ENCODE measurements at regions not wholly inside any gene's neighbourhood (a gene's known extent, or its start where the extent isn't known, plus 50 kb on each side); places are given as distances from the start of the nearest gene placed in this dataset.
"Not testable (repeated sequence)": the region's sequence is repeated elsewhere in the genome, so short reads cannot be mapped to it uniquely, and the experiment has no call there.

GRCh38 chr4:110415478-110415877 is 60.5 kb upstream of the ENPEP start:
- no peak overlapping the region for H3K4me3 ChIP-seq (ENCODE audit: low read length, poor library complexity, severe bottlenecking)

DNA sequence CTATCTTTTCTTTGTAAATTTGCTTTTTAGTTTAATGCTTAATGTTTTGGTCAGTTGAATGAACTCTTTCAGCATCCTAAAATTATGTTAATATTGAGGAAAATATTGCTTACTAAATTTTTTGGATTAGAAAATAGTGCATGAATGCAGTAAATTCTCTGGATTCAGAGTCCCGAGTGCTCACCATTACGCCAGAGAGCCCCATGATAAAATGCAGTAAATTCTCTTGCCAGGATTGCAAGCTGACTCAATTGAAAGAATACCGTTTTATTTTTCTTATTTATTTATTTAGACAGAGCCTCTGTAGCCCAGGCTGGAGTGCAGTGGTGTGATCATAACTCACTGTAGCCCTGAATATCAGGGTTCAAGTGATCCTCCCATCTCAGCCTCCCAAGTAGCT is 60.9 kb upstream of the ENPEP start:
- Histone ChIP-seq H3K79me2 (ENCODE audit: insufficient read depth, low read length) (no peaks in the 10 kb centered on the region), H3K9ac (ENCODE audit: low read depth, low read length, poor library complexity, severe bottlenecking) (no peak overlapping the region), H3K27me3 (ENCODE audit: insufficient read depth, low read length, poor library complexity, severe bottlenecking) (no peaks in the 10 kb centered on the region), H3K36me3 (ENCODE audit: insufficient read depth, low read length) (no peaks in the 10 kb centered on the region), H2AFZ (ENCODE audit: low read length) (no peak overlapping the region), H3K4me3 (ENCODE audit: low read length, poor library complexity, severe bottlenecking) (no peak overlapping the region), H3K4me1 (ENCODE audit: insufficient read depth, low read length, poor library complexity, severe bottlenecking) (peaks cover 3% of the 10 kb centered on the region), H3F3A (ENCODE audit: low read depth) (no peaks in the 10 kb centered on the region), H3K9me3 (ENCODE audit: insufficient read depth, low read depth, low read length) (no peaks in the 10 kb centered on the region), H3K4me2 (ENCODE audit: low read depth, low read length, poor library complexity, severe bottlenecking) (no peak overlapping the region), H4K20me1 (ENCODE audit: insufficient read depth, low read length, poor library complexity, severe bottlenecking) (no peaks in the 10 kb centered on the region), H3K9me2 (replicated peaks; ENCODE audit: low read depth, low read length) (no peaks in the 10 kb centered on the region)
- TF ChIP-seq, protein P1, sequence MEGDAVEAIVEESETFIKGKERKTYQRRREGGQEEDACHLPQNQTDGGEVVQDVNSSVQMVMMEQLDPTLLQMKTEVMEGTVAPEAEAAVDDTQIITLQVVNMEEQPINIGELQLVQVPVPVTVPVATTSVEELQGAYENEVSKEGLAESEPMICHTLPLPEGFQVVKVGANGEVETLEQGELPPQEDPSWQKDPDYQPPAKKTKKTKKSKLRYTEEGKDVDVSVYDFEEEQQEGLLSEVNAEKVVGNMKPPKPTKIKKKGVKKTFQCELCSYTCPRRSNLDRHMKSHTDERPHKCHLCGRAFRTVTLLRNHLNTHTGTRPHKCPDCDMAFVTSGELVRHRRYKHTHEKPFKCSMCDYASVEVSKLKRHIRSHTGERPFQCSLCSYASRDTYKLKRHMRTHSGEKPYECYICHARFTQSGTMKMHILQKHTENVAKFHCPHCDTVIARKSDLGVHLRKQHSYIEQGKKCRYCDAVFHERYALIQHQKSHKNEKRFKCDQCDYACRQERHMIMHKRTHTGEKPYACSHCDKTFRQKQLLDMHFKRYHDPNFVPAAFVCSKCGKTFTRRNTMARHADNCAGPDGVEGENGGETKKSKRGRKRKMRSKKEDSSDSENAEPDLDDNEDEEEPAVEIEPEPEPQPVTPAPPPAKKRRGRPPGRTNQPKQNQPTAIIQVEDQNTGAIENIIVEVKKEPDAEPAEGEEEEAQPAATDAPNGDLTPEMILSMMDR (conservative IDR thresholded peaks at IDR 0.05; ENCODE audit: low read length): no peak
- no peak for TF ChIP-seq EZH2phosphoT487 (IDR thresholded peaks at IDR 0.05; ENCODE audit: borderline replicate concordance)

More at GRCh38 chr4:110415478-110415877, 60.5 kb upstream of the ENPEP start:
- no peaks in the 10 kb centered on the region for H4K20me1 ChIP-seq (ENCODE audit: insufficient read depth, low read length, poor library complexity, severe bottlenecking)
- no peaks in the 10 kb centered on the region for H3K79me2 ChIP-seq (ENCODE audit: insufficient read depth, low read length)
- peaks cover 3% of the 10 kb centered on the region for H3K4me1 ChIP-seq (ENCODE audit: insufficient read depth, low read length, poor library complexity, severe bottlenecking)
- no peak overlapping the region for H2AFZ ChIP-seq (ENCODE audit: low read length)
- no peaks in the 10 kb centered on the region for H3K27me3 ChIP-seq (ENCODE audit: insufficient read depth, low read length, poor library complexity, severe bottlenecking)
- H3K36me3 ChIP-seq (ENCODE audit: insufficient read depth, low read length): no peaks in the 10 kb centered on the region
- H3K4me2 ChIP-seq (ENCODE audit: low read depth, low read length, poor library complexity, severe bottlenecking): no peak overlapping the region
- H3K9me2 ChIP-seq (replicated peaks; ENCODE audit: low read depth, low read length): no peaks in the 10 kb centered on the region
- TF ChIP-seq, protein P1 (conservative IDR thresholded peaks at IDR 0.05; ENCODE audit: low read length): no peak
- no peaks in the 10 kb centered on the region for H3K9me3 ChIP-seq (ENCODE audit: insufficient read depth, low read depth, low read length)
- H3F3A ChIP-seq (ENCODE audit: low read depth): no peaks in the 10 kb centered on the region
- H3K9ac ChIP-seq (ENCODE audit: low read depth, low read length, poor library complexity, severe bottlenecking): no peak overlapping the region

GRCh38 chr4:110414561-110414920 is 61.4 kb upstream of the ENPEP start:
- Histone ChIP-seq H2AFZ (ENCODE audit: low read length) (no peak overlapping the region), H3F3A (ENCODE audit: low read depth) (no peaks in the 10 kb centered on the region), H3K9me2 (replicated peaks; ENCODE audit: low read depth, low read length) (no peaks in the 10 kb centered on the region), H3K27me3 (ENCODE audit: insufficient read depth, low read length, poor library complexity, severe bottlenecking) (no peaks in the 10 kb centered on the region), H3K9ac (ENCODE audit: low read depth, low read length, poor library complexity, severe bottlenecking) (no peak overlapping the region), H3K79me2 (ENCODE audit: insufficient read depth, low read length) (no peaks in the 10 kb centered on the region), H3K4me2 (ENCODE audit: low read depth, low read length, poor library complexity, severe bottlenecking) (no peak overlapping the region), H3K36me3 (ENCODE audit: insufficient read depth, low read length) (no peaks in the 10 kb centered on the region), H3K9me3 (ENCODE audit: insufficient read depth, low read depth, low read length) (no peaks in the 10 kb centered on the region), H4K20me1 (ENCODE audit: insufficient read depth, low read length, poor library complexity, severe bottlenecking) (no peaks in the 10 kb centered on the region), H3K4me3 (ENCODE audit: low read length, poor library complexity, severe bottlenecking) (no peak overlapping the region), H3K4me1 (ENCODE audit: insufficient read depth, low read length, poor library complexity, severe bottlenecking) (peaks cover 3% of the 10 kb centered on the region)
- no peak for TF ChIP-seq EZH2phosphoT487 (IDR thresholded peaks at IDR 0.05; ENCODE audit: borderline replicate concordance)
- TF ChIP-seq, protein P1 (conservative IDR thresholded peaks at IDR 0.05; ENCODE audit: low read length): no peak

DNA sequence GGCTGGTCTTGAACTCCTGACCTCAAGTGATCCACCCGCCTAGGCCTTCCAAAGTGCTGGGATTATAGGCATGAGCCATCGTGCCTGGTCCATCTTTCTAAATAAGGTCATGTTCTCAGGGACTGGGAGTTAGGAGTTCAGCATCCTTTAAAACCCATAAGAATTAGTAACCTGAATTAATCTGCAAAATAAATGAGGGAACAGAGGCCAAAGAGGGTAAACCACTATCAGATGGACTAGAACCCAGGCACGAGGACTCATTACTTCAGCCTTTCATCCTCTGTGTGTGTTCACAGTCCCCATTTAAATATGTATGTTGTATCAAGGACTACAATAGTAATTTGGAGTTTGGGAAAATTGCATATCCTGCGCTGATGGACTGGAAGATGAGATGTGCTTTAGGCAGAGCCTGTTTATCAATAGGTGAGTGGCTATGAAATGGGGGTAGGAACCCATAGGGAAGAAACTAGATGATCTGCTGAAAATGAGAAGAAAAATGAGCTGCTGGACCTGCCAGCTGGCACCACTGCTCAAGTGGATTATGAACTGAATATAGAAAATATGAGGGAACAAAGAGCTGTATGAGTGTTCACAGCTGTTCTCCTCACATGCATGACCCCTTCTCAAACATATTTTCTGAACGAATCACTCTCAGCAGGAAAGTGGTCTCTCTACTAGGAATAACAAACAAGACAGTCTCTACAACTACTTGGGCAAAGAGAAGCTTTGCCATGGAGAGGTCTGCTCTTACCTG is 62.0 kb upstream of the ENPEP start:
- H3K79me2 ChIP-seq (ENCODE audit: insufficient read depth, low read length); H3K4me3 ChIP-seq (ENCODE audit: low read length, poor library complexity, severe bottlenecking); H3K4me2 ChIP-seq (ENCODE audit: low read depth, low read length, poor library complexity, severe bottlenecking); H3K9ac ChIP-seq (ENCODE audit: low read depth, low read length, poor library complexity, severe bottlenecking); H3K36me3 ChIP-seq (ENCODE audit: insufficient read depth, low read length); H3K9me2 ChIP-seq (replicated peaks; ENCODE audit: low read depth, low read length); H3K4me1 ChIP-seq (ENCODE audit: insufficient read depth, low read length, poor library complexity, severe bottlenecking); H3F3A ChIP-seq (ENCODE audit: low read depth); H2AFZ ChIP-seq (ENCODE audit: low read length); H4K20me1 ChIP-seq (ENCODE audit: insufficient read depth, low read length, poor library complexity, severe bottlenecking); H3K27me3 ChIP-seq (ENCODE audit: insufficient read depth, low read length, poor library complexity, severe bottlenecking); H3K9me3 ChIP-seq (ENCODE audit: insufficient read depth, low read depth, low read length): not testable (repeated sequence)
